PFSK-1 (cell line): ENCODE measurements at regions not wholly inside any gene's neighbourhood (a gene's known extent, or its start where the extent isn't known, plus 50 kb on each side); places are given as distances from the start of the nearest gene placed in this dataset.

Experiments used
- FOXP2 ChIP-seq: optimal IDR thresholded peaks from 2 replicates; pipeline ENCODE3; 2011; ENCODE audit warnings: borderline replicate concordance, control low read depth, inconsistent platforms; ENCODE audit not compliant: insufficient read depth; ENCODE audit errors: extremely low read length, extremely low read depth
- POLR2AphosphoS5 ChIP-seq: IDR thresholded peaks from 2 replicates; pipeline ENCODE4 v1.6.1; 2012; ENCODE audit warnings: low read depth, mild to moderate bottlenecking, control low read depth, low read length, moderate library complexity
- REST ChIP-seq, 2 experiments: IDR thresholded peaks; 2 replicates each; pipeline versions ENCODE4 v1.6.1 to v1.8.0; 2011 to 2012; ENCODE audit warnings: low read depth in 2 of 2, low read length in 2 of 2, control low read depth in 1 of 2, inconsistent platforms in 1 of 2, mild to moderate bottlenecking in 1 of 2, moderate library complexity in 1 of 2; ENCODE audit not compliant: insufficient read depth in 1 of 2
- SIN3A ChIP-seq: IDR thresholded peaks from 2 replicates; pipeline ENCODE4 v1.6.1; 2012; ENCODE audit warnings: mild to moderate bottlenecking, low read length, moderate library complexity, borderline replicate concordance; ENCODE audit not compliant: insufficient read depth
- TAF1 ChIP-seq: IDR thresholded peaks from 2 replicates; pipeline ENCODE4 v1.6.1; 2012; ENCODE audit warnings: low read length, control low read depth, borderline replicate concordance; ENCODE audit not compliant: insufficient read depth

GRCh38 chr2:128639120-128639477 is 320.4 kb upstream of the HS6ST1 start:
- TF ChIP-seq REST (IDR thresholded peaks at IDR 0.05; ENCODE audit: insufficient read depth in 1 of 2, low read depth in 2 of 2, low read length in 2 of 2), result no peak
- no peak for TF ChIP-seq FOXP2
- TF ChIP-seq SIN3A, result no peak
- TF ChIP-seq POLR2AphosphoS5, result no peak
- TF ChIP-seq TAF1, result no peak

- TF ChIP-seq TAF1 (no peak), REST (IDR thresholded peaks at IDR 0.05; ENCODE audit: insufficient read depth in 1 of 2, low read depth in 2 of 2, low read length in 2 of 2) (no peak), SIN3A (no peak), FOXP2 (no peak), POLR2AphosphoS5 (no peak)
Observed at GRCh38 chr2:128639693-128640092, 321.0 kb upstream of the HS6ST1 start.

- no peak for TF ChIP-seq REST (IDR thresholded peaks at IDR 0.05; ENCODE audit: insufficient read depth in 1 of 2, low read depth in 2 of 2, low read length in 2 of 2)
- TF ChIP-seq SIN3A, result no peak
- TF ChIP-seq FOXP2, result no peak
- no peak for TF ChIP-seq TAF1
- TF ChIP-seq POLR2AphosphoS5, result no peak
Observed at GRCh38 chr2:128640166-128640844, 321.6 kb upstream of the HS6ST1 start.

GRCh38 chr2:128640845-128641360 is 322.2 kb upstream of the HS6ST1 start:
- no peak for TF ChIP-seq TAF1
- no peak for TF ChIP-seq POLR2AphosphoS5
- no peak for TF ChIP-seq FOXP2
- TF ChIP-seq SIN3A, result no peak
- no peak for TF ChIP-seq REST (IDR thresholded peaks at IDR 0.05; ENCODE audit: insufficient read depth in 1 of 2, low read depth in 2 of 2, low read length in 2 of 2)
